ENCODE measurements at regions not wholly inside any gene's neighbourhood (a gene's known extent, or its start where the extent isn't known, plus 50 kb on each side); places are given as distances from the start of the nearest gene placed in this dataset.

DNA sequence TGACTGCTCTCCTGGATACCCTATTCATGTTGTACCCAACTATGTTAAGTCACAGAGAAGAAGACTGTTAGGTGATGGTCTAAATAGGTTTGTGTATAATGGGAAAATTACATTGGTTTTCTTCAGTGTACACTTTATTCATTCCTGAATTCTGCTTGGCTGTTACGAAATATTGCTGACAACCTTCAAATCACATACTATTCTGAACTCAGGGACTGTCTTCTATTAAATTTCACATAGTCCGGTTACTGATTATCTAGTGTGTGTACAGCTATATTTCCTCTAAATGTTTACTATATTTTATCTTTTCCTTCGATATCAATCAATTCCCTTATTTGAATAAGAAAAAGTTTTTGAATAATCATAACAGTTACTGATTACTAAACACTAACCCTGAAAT lies 1090.3 kb upstream of the CITED2 start:
- Histone ChIP-seq H3K27ac (no peak overlapping the region), H3K4me3 (no peak overlapping the region)
- no peak for DNase-seq (ENCODE audit: low spot score)
- no peak for TF ChIP-seq CTCF (IDR thresholded peaks at IDR 0.05)

DNA sequence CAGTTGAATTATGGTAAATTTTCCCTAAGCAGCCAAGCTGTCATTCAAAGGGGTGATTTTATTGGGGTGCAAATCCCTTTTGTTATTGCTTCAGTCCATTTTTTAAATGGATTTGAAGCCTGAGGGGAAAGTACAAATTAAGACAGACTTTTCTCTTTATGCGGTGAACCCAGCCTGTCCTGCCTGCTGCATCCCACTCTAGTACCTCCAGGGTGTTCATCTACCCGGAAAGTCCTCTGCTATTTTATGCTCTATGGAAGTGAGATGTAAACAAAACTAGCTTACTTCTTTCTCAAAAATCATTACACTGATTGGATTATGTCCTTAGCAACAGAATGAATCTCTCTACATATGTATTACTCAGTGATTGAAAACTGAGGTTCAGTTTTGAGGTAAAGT lies 1088.9 kb upstream of the CITED2 start:
- no peak for TF ChIP-seq CTCF (IDR thresholded peaks at IDR 0.05)
- DNase-seq (ENCODE audit: low spot score) = no peak
- H3K4me3 ChIP-seq = no peak overlapping the region
- peak overlapping the region; percentile 7 to 79 for H3K27ac ChIP-seq

- Histone ChIP-seq H3K27ac (peak overlapping the region; percentile 58 to 79), H3K4me3 (no peak overlapping the region)
- no peak for DNase-seq (ENCODE audit: low spot score)
- TF ChIP-seq CTCF (IDR thresholded peaks at IDR 0.05) = no peak
These were observed 1088.2 kb upstream of the CITED2 start for GRCh38 chr6:140462453-140463311.

DNA sequence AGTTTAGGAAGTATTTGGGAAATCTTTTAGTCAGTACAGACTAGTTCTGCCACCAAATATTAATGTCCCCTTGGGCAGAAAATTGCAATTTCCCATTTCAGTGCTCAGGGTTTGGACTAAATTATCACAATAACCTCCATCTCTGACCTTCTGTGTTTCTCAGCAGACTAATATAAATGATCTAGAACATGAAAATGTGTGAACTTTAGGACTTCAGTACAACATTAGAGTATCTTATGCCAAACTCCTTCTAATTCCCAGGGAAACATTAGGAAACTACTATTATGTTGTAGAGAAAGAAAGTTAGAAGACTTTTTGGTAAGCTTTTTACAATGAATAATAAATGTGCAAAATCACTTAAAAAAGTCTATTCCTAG lies 1087.6 kb upstream of the CITED2 start:
- Histone ChIP-seq H3K27ac (peak overlapping the region; percentile 49 to 58), H3K4me3 (no peak overlapping the region)
- TF ChIP-seq CTCF (IDR thresholded peaks at IDR 0.05) = no peak
- no peak for DNase-seq (ENCODE audit: low spot score)

DNA sequence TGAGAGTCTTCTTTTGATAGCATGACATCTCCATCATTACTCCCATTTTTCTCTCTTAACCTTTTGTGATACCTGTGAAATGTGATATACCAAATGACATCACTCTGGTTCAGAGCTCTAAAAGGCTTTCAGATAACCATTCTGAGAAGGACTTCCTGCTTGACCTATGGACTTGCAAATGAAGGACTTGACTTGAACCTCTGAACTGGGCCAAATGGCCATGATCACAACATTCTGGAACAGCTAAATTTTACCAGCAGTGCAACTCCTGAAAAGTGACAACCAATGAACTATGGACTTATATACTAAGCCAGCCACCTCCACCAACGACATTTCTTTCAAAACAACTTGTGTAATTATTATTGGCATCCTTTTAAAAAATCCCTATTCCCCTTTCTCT lies 1085.8 kb upstream of the CITED2 start:
- H3K27ac ChIP-seq = no peak overlapping the region
- DNase-seq (ENCODE audit: low spot score) = no peak
- no peak overlapping the region for H3K4me3 ChIP-seq
- TF ChIP-seq CTCF (IDR thresholded peaks at IDR 0.05) = no peak

DNA sequence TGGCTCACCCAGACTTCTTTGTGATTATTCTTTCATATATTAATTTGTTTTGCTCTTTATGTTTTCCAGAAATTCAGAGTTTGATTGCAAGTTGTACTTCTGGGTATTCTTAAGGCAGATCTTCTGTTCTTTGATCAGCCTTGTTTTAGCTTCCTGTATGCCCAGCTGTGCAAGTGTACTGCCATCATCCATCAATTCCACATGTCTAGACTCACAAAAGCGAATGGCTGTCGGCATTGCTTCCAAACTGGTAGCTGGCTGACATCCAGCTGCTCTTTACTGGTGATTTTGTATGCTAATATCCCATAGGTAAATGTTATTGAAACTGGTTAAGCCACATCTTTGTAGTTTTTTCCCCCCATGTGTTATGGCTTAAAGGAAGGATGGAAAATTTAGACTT lies 1084.8 kb upstream of the CITED2 start:
- DNase-seq (ENCODE audit: low spot score) = no peak
- Histone ChIP-seq H3K27ac (no peak overlapping the region), H3K4me3 (no peak overlapping the region)
- TF ChIP-seq CTCF (IDR thresholded peaks at IDR 0.05) = no peak

DNA sequence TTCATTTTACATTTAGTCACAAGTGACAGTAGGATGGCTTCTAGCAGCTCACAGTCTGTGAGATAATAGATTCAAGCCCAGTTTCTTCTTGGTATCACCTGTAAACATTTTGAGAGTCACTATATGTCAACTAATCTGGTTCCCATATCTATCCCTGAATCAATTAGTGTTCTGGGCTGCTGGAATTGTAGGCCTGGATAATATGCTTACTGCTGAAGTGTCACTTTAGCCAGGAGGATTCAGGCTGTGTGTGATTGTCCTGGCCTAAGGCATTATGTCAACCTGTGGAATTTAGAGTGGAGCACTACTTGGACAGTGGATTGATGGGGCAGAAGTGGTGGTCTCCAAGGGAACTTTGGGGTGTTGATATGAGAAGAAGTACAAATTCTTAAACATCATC lies 1071.8 kb upstream of the CITED2 start:
- Histone ChIP-seq H3K27ac (no peak overlapping the region), H3K4me3 (no peak overlapping the region)
- DNase-seq (ENCODE audit: low spot score) = no peak
- TF ChIP-seq CTCF (IDR thresholded peaks at IDR 0.05) = no peak

Measured in coronary artery (tissue), 2 donors.